HEK293 (cell line): ENCODE measurements at regions not wholly inside any gene's neighbourhood (a gene's known extent, or its start where the extent isn't known, plus 50 kb on each side); places are given as distances from the start of the nearest gene placed in this dataset.

Source experiments
- CTCF ChIA-PET: fragments of 350-600 bp; formaldehyde crosslinking; extraction: SDS; loops from one replicate; lab custom pipeline; 2021; ENCODE audit warnings: antibody characterized with exemption; lab: Yijun Ruan, JAX
- POLR2A ChIA-PET: fragments of 300-600 bp; formaldehyde crosslinking; extraction: SDS; loops from one replicate; lab custom pipeline; 2020; ENCODE audit warnings: antibody characterized with exemption, inconsistent platforms; lab: Yijun Ruan, JAX
- H3K27ac ChIP-seq: fragments of 200-500 bp; sonication (Bioruptor generic); 2 replicates; pipeline ENCODE4 v1.5.1; 2014; ENCODE audit warnings: low read depth, low read length, control low read depth, inconsistent platforms; ENCODE audit errors: extremely low read depth
- H3K36me3 ChIP-seq, 2 experiments: fragments of 200-500 bp in 1 of 2; sonication (Bioruptor generic) in 1 of 2; 1 replicate in 1 of 2; 2 replicates in 1 of 2; pipeline ENCODE4 v1.5.1; 2014 to 2017; ENCODE audit warnings: inconsistent platforms in 2 of 2, low read length in 2 of 2; ENCODE audit not compliant: control insufficient read depth in 2 of 2, insufficient read depth in 1 of 2
- H3K4me1 ChIP-seq: fragments of 200-500 bp; sonication (Bioruptor generic); 2 replicates; pipeline ENCODE4 v1.5.1; 2014; ENCODE audit warnings: mild to moderate bottlenecking, low read length, inconsistent platforms; ENCODE audit not compliant: control insufficient read depth, insufficient read depth
- H3K4me3 ChIP-seq: 2 replicates; pipeline ENCODE4 v1.5.1; 2011; ENCODE audit warnings: low read depth, mild to moderate bottlenecking, control low read depth, low read length, moderate library complexity
- H3K9me3 ChIP-seq: fragments of 200-500 bp; sonication (Bioruptor generic); 2 replicates; pipeline ENCODE4 v1.5.1; 2014; ENCODE audit warnings: low read depth, low read length, inconsistent platforms; ENCODE audit not compliant: control insufficient read depth, insufficient read depth
- AEBP2 ChIP-seq: fragments of 450-650 bp; formaldehyde crosslinking; IDR thresholded peaks from 2 replicates; pipeline ENCODE4 v1.5.1; 2016; ENCODE audit warnings: missing biosample characterization, missing genetic modification characterization, borderline replicate concordance
- KLF16 ChIP-seq: fragments of 450-650 bp; formaldehyde crosslinking; IDR thresholded peaks from 2 replicates; pipeline ENCODE4 v1.5.1; 2017; ENCODE audit warnings: missing biosample characterization, missing genetic modification characterization
- ZBTB11 ChIP-seq: fragments of 450-650 bp; formaldehyde crosslinking; conservative IDR thresholded peaks from 2 replicates; pipeline ENCODE4 v1.5.1; 2016; ENCODE audit warnings: low read depth, missing biosample characterization, missing genetic modification characterization
- ZBTB8A ChIP-seq: fragments of 450-650 bp; formaldehyde crosslinking; IDR thresholded peaks from 2 replicates; pipeline ENCODE4 v1.5.1; 2016; ENCODE audit warnings: missing biosample characterization, missing genetic modification characterization
- ZNF10 ChIP-seq: fragments of 450-650 bp; formaldehyde crosslinking; IDR thresholded peaks from 2 replicates; pipeline ENCODE4 v1.5.1; 2017; ENCODE audit warnings: missing biosample characterization, missing genetic modification characterization
- ZNF114 ChIP-seq: fragments of 450-650 bp; formaldehyde crosslinking; IDR thresholded peaks from 2 replicates; pipeline ENCODE4 v1.5.0; 2017; ENCODE audit warnings: missing biosample characterization, missing genetic modification characterization
- ZNF138 ChIP-seq: fragments of 450-650 bp; formaldehyde crosslinking; IDR thresholded peaks from 2 replicates; pipeline ENCODE4 v1.5.1; 2016; ENCODE audit warnings: missing biosample characterization, missing genetic modification characterization, borderline replicate concordance
- ZNF140 ChIP-seq: fragments of 450-650 bp; formaldehyde crosslinking; IDR thresholded peaks from 2 replicates; pipeline ENCODE4 v1.5.1; 2016; ENCODE audit warnings: missing biosample characterization, missing genetic modification characterization
- ZNF19 ChIP-seq: fragments of 450-650 bp; formaldehyde crosslinking; IDR thresholded peaks from 2 replicates; pipeline ENCODE4; 2016; ENCODE audit warnings: missing biosample characterization, missing genetic modification characterization, low read depth
- ZNF223 ChIP-seq: fragments of 450-650 bp; formaldehyde crosslinking; IDR thresholded peaks from 2 replicates; pipeline ENCODE4 v1.5.1; 2016; ENCODE audit warnings: missing biosample characterization, missing genetic modification characterization
- ZNF23 ChIP-seq: fragments of 450-650 bp; formaldehyde crosslinking; IDR thresholded peaks from 2 replicates; pipeline ENCODE4 v1.5.1; 2016; ENCODE audit warnings: missing biosample characterization, missing genetic modification characterization, borderline replicate concordance
- ZNF266 ChIP-seq: fragments of 450-650 bp; formaldehyde crosslinking; IDR thresholded peaks from 2 replicates; pipeline ENCODE4 v1.5.1; 2016; ENCODE audit warnings: missing biosample characterization, missing genetic modification characterization, low read depth
- ZNF324 ChIP-seq: fragments of 450-650 bp; formaldehyde crosslinking; IDR thresholded peaks from 2 replicates; pipeline ENCODE4 v1.5.1; 2016; ENCODE audit warnings: missing biosample characterization, missing genetic modification characterization
- ZNF518A ChIP-seq: fragments of 450-650 bp; formaldehyde crosslinking; conservative IDR thresholded peaks from 2 replicates; pipeline ENCODE4 v1.5.1; 2016; ENCODE audit warnings: low read depth, missing biosample characterization, missing genetic modification characterization
- ZNF558 ChIP-seq: fragments of 450-650 bp; formaldehyde crosslinking; IDR thresholded peaks from 2 replicates; pipeline ENCODE4 v1.5.1; 2016; ENCODE audit warnings: missing biosample characterization, missing genetic modification characterization
- ZNF654 ChIP-seq: fragments of 450-650 bp; formaldehyde crosslinking; IDR thresholded peaks from 2 replicates; pipeline ENCODE4 v1.5.1; 2016; ENCODE audit warnings: low read depth, missing biosample characterization, missing genetic modification characterization
- ZSCAN18 ChIP-seq: fragments of 450-650 bp; formaldehyde crosslinking; IDR thresholded peaks from 2 replicates; pipeline ENCODE4 v1.5.1; 2016; ENCODE audit warnings: missing biosample characterization, missing genetic modification characterization
- TF ChIP-seq, protein P1 (sequence below): fragments of 450-650 bp; formaldehyde crosslinking; optimal IDR thresholded peaks from 2 replicates; pipeline ENCODE3; 2016; ENCODE audit warnings: missing biosample characterization, mild to moderate bottlenecking, missing genetic modification characterization

- TF ChIP-seq ZBTB11 (peak; percentile 72), AEBP2 (tag by site-specific recombination) (0 out of 2 replicates have a peak, but pooled peaks have one; percentile 45), ZNF19 (tag by site-specific recombination) (0 out of 2 replicates have a peak, but pooled peaks have one; percentile 28), ZNF138 (tag by site-specific recombination) (0 out of 2 replicates have a peak, but pooled peaks have one; percentile 23), ZBTB8A (tag by site-specific recombination) (peak; percentile 64; the same call in 1 of the 2 replicates), ZNF518A (tag by site-specific recombination) (peak; percentile 78), ZNF266 (tag by site-specific recombination) (0 out of 2 replicates have a peak, but pooled peaks have one; percentile 36)
Measured at GRCh38 chr7:23939747-23940146, 229.7 kb downstream of the STK31 start (continued).

- CTCF ChIA-PET: no interaction called here
- no peak overlapping the region for H3K27ac ChIP-seq
- no peaks in the 10 kb centered on the region for H3K36me3 ChIP-seq
- TF ChIP-seq ZNF324: no peak
- no peak for TF ChIP-seq ZNF140
- TF ChIP-seq ZNF518A (tag by site-specific recombination): no peak
- TF ChIP-seq ZSCAN18 (tag by site-specific recombination): no peak
- TF ChIP-seq ZNF10 (tag by site-specific recombination): no peak
- TF ChIP-seq ZNF558 (tag by site-specific recombination): no peak
- no peak for TF ChIP-seq ZNF223
- no peak for TF ChIP-seq ZNF23 (tag by site-specific recombination)
- TF ChIP-seq, protein P1, sequence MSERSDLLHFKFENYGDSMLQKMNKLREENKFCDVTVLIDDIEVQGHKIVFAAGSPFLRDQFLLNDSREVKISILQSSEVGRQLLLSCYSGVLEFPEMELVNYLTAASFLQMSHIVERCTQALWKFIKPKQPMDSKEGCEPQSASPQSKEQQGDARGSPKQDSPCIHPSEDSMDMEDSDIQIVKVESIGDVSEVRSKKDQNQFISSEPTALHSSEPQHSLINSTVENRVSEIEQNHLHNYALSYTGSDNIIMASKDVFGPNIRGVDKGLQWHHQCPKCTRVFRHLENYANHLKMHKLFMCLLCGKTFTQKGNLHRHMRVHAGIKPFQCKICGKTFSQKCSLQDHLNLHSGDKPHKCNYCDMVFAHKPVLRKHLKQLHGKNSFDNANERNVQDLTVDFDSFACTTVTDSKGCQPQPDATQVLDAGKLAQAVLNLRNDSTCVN (tag by site-specific recombination): no peak
- TF ChIP-seq ZNF114 (tag by site-specific recombination): no peak
- TF ChIP-seq ZNF654 (tag by site-specific recombination): no peak
- no peak for TF ChIP-seq KLF16
- TF ChIP-seq, all 188 proteins: peak for 0
- Histone ChIP-seq H3K9me3 (no peaks in the 10 kb centered on the region), H3K4me3 (no peak overlapping the region), H3K4me1 (no peaks in the 10 kb centered on the region)
- POLR2A ChIA-PET: no interaction called here
Measured at GRCh38 chr7:23941551-23941950, 231.5 kb downstream of the STK31 start.
